HG03039 (cell line): ENCODE measurements at regions not wholly inside any gene's neighbourhood (a gene's known extent, or its start where the extent isn't known, plus 50 kb on each side); places are given as distances from the start of the nearest gene placed in this dataset.
"Not testable (repeated sequence)": the region's sequence is repeated elsewhere in the genome, so short reads cannot be mapped to it uniquely, and the experiment has no call there.

Experiments
- ATAC-seq: cut with Tn5 transposase; IDR thresholded peaks from one replicate; pipeline ENCODE4 v1.9.1; 2021; ENCODE audit warnings: mild to moderate bottlenecking, moderate library complexity; ENCODE audit not compliant: unreplicated experiment

DNA sequence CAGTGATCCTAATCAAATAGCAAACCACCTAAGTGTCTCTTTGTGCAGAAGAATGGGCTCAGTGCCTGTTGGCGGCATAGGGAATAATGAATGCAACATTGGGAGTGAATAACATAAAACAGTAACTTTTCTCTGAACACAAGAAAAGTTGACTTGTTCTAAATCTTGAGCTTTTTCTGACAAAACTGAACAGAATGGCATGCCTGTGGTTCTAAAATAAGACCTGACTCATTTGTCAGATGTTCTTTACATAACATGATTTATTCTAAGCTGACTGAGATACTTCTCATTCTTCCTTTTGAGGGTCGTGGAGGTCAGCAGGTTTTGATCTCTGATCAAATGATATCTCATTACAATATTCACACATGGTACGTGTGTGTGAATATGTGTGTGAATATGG, 165.4 kb upstream of the WDR1 start:
- no peak for ATAC-seq

DNA sequence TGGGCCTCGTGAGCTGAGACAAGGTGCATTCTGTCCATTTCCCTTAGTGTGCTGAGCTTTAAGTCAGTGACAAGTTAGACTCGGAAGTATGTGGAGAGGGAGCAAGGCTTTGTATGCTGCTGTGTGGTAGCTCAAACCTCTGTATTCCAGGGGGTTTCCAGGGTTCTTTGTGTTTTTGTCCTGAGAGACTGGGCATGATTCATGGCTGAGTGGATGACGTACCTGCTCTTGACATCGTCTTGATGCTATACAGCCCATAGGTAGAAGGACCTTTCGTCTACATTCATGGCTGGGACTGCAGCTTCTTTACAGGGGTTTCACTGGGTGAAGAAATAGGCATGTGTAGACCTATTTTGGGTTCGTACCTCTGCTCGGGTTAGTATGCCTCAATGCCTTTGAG, 162.7 kb upstream of the WDR1 start:
- no peak for ATAC-seq

DNA sequence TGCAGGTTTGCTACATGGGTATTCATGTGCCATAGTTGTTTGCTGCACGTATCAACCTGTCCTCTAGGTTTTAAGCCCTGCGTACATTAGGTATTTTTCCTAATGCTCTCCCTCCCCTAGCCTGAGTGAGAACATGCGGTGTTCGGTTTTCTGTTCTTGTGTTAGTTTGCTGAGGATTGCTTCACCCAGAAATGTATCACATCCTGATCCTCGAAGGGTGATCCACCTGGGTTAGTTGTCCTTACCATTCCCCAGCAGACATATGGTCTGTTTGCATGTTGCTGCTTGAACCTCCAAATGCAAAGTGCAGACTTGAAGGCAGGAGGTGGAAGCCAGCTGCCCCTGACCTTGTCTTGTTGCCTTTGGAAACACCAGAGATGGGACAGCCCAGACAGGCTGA, 161.5 kb upstream of the WDR1 start:
- no peak for ATAC-seq

- no peak for ATAC-seq
Measured at GRCh38 chr4:10276152-10276551, 159.6 kb upstream of the WDR1 start.

DNA sequence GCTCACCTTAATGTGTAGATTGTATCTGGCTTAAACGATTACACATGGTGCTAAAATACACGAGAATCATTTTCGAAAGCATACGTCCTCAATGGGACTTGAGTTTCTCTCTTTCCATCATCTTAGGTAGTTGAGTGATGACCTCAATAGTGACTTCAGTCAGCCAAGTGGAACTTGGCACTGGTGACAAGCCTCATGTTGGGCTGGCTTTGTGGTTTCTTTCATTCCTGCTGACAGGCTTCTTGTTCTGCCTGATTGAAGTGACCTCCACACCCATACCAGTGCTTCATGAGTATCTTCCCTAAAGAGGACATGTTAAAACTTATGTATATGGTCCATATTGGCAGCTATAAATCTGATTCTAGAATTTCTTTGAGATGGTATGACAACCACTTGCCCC, 159.1 kb upstream of the WDR1 start:
- ATAC-seq: no peak

DNA sequence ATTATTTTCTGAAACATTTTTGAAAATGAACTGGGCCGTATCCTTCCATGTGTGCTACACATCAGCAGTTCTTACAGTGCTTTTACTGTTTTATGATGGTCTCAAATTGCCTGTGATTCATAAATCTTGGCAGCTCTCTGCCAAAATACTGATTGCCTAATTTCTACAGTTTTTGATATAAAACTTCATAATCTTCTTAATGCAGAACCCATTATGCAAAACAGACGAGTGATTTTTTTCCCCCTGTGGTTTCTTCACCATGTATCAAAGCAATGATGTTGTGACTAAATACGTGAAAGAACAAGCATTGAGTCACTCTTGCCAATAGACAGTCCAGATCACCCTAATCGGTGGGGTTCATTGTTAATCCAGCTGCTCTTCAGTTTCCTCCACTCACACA, 156.4 kb upstream of the WDR1 start:
- no peak for ATAC-seq

GRCh38 chr4:10272511-10272910, 155.9 kb upstream of the WDR1 start:
- no peak for ATAC-seq

GRCh38 chr4:10267066-10267465, 150.5 kb upstream of the WDR1 start:
- no peak for ATAC-seq

GRCh38 chr4:10260777-10261176, 144.2 kb upstream of the WDR1 start:
- no peak for ATAC-seq

GRCh38 chr4:10259976-10260375, 143.4 kb upstream of the WDR1 start:
- no peak for ATAC-seq

GRCh38 chr4:10256203-10256602, 139.6 kb upstream of the WDR1 start:
- no peak for ATAC-seq

GRCh38 chr4:10253765-10254164, 137.2 kb upstream of the WDR1 start:
- ATAC-seq: no peak

DNA sequence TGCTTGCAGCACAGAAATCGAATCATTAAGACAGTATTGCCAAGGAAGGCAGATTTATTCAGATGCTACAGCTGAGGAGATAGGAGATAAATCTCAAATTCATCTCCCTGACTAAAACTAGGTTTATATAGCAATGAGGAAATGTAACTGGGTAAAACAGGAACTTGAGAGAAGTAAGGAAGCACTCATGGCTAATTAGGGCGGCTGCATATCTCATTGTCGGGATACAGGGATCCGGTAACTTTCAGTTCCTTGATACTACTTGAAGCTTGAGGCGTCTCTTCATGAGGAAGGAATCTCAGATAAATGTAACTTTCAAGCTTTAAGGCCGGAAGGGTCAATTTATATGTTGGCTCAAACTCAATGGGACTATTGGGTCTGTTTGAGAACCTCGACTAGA, 129.2 kb upstream of the WDR1 start:
- no peak for ATAC-seq

DNA sequence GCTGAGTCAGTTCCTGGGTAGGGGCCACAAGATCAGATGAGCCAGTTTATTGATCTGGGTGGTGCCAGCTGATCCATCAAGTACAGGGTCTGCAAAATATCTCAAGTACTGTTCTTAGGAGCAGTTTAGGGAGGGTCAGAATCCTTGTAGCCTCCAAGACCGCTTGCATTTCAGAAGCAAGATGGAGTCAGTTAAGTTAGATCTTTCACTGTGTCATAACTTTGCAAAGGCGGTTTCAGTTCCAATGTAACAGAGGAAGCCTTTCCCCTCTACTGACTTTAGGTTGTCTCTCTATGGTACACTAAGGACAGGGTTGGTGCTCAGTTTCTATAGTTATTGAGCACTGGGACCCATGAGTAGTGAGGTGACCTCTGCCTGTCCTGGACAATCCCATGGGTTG, 127.3 kb upstream of the WDR1 start:
- ATAC-seq: no peak

- no peak for ATAC-seq
Measured at GRCh38 chr4:10240691-10241090, 124.1 kb upstream of the WDR1 start.

DNA sequence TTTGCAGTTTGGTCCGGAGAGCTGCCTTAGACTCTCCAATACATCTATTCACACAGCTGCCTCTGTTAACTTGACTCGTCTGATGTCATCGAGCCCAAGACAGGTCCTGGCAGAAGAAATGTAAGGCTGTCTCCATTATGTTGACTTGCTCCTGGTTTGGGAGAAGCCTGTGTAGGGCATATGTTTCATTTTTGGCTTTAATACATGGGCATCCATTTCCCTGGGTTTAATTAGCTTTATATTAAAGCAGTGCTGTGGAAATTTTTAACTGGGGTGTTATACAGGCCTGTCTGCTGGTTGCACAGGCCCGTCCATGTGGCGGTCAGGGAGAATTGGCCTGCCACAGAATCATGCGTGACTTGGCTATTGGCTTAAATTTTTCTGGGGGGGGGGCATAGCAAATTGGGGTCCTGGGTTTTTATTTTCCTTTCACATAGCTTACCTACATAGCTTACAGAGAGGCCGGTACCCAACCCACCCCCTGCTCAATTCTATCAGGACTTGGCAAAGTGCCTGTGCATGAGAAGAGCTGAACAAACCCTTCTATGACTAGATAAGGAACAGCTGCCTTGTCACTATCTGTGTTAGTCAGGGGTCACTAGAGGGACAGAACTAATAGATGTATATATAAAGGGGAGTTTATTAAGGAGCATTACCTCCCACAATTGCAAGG, 123.5 kb upstream of the WDR1 start:
- ATAC-seq: no peak

DNA sequence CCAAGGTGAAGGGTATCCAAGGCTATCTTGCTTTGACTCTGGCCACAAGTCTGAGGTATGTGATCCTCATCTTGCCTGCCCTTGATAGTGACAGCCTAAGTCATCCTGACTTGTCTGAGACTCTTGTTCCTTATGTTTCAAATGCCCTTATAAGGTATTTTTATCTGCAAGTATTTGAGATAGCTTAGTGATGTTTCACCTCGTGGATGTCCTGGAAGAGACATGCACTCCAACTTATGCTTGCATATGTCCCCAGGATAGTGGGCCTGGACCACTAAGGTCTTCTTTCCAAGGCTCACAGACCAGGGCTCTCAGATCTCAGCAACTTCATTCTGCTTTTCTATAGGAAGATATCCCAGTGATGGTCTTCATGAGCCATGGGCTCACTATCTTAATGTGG, 120.5 kb upstream of the WDR1 start:
- no peak for ATAC-seq

DNA sequence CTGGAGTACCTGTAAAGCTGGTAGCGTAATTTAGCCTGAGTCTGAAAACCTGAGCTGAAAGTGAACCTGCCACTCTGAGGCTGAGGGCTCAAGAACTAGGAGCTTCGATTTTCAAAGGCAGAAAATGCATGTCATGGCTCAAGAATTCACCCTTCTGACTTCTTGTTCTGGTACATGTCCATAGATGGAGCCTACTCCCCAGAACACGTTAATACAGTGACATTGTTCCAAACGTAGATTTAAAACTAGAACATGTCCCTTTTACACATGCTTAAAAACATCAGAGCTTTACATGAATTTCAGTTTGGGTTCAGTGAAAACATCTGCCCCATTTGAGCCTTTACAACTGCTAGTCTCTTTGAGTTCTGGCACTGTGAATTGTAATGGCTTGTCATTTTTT, 115.5 kb upstream of the WDR1 start:
- ATAC-seq: no peak

- ATAC-seq: no peak
Measured at GRCh38 chr4:10226756-10227155, 110.2 kb upstream of the WDR1 start.

DNA sequence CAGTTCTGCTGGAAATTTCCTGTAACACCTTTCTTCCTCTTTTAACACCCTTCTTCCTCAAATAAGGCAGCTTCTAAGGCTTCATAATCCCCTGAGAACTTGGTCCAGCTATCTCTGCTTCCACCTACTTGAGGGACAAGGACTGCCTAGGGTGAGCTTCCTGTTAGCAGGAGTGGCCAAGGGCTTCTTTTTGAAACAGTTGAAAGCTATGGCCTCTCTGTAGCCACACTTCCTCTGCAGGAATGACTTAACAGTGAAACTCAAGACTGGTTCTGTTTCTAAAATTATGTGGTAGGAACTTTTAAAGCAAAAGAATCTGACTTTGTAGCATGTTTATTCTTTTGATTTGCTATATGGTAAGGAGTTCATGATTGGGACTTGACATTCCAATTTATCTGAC, 108.5 kb upstream of the WDR1 start:
- no peak for ATAC-seq

- no peak for ATAC-seq
Measured at GRCh38 chr4:10223782-10224181, 107.2 kb upstream of the WDR1 start.

GRCh38 chr4:10213481-10213880, 96.9 kb upstream of the WDR1 start:
- ATAC-seq: not testable (repeated sequence)

DNA sequence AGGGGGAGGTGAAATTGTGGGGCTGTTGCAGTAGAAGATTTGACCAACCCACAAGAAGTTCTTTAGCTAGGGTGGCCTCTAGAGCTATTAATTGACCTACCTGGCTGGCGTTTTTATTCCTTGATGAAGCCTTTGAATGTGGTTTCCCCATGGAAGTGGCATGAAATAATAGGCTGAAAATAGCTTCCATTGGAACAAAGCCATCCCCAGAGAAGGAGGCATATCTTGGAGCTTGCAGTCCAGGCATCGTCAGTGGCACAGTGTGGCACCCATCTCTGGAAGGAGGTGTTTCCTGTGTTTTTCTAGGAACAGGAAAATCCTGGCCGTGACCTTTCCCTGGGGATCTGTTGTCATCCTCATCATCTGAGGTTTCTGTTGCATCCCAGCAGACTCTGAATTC, 96.3 kb upstream of the WDR1 start:
- ATAC-seq: no peak

DNA sequence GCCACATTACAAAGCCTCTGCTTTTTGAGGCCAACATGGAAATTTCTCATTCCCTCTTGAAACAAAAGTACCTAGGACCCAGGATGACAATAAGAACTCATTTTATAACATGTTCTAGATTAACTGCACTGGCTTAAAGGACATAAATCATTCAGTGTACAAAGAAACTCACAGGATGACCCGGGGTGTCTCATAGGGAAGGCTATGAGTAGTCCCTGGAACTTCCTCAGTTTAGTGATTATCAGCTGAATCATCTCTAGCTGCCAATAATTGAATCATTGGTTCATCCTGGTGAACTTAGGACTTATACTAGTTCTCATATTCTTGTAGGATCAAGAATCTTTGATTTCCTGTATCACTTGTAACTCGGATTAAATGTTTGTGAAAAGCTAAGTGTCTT, 95.8 kb upstream of the WDR1 start:
- ATAC-seq: no peak
